Right kidney (tissue), 1 donor: ENCODE measurements at regions not wholly inside any gene's neighbourhood (a gene's known extent, or its start where the extent isn't known, plus 50 kb on each side); places are given as distances from the start of the nearest gene placed in this dataset.

Experiments
- DNase-seq: peaks from one replicate; pipeline ENCODE4 v3.0.0-alpha.2; 2016

GRCh38 chr3:43867436-43868072, 176.8 kb downstream of the ABHD5 start:
- no peak for DNase-seq

GRCh38 chr3:43869491-43869890, 178.8 kb downstream of the ABHD5 start:
- DNase-seq = no peak

- DNase-seq = no peak
Observed at GRCh38 chr3:43870120-43870519, 179.4 kb downstream of the ABHD5 start.

- no peak for DNase-seq
Observed at GRCh38 chr3:43870844-43871626, 180.3 kb downstream of the ABHD5 start.

GRCh38 chr3:43871627-43872245, 181.0 kb downstream of the ABHD5 start:
- DNase-seq = no peak

GRCh38 chr3:43872301-43872700, 181.6 kb downstream of the ABHD5 start:
- DNase-seq = no peak

- DNase-seq = no peak
Observed at GRCh38 chr3:43872901-43873300, 182.2 kb downstream of the ABHD5 start.

- no peak for DNase-seq
Observed at GRCh38 chr3:43873723-43874122, 183.0 kb downstream of the ABHD5 start.

GRCh38 chr3:43874290-43874689, 183.6 kb downstream of the ABHD5 start:
- no peak for DNase-seq

- DNase-seq = no peak
Observed at GRCh38 chr3:43874731-43875130, 184.0 kb downstream of the ABHD5 start.

GRCh38 chr3:43876648-43877047, 185.9 kb downstream of the ABHD5 start:
- DNase-seq = no peak

- peak; percentile 33 for DNase-seq
Observed at GRCh38 chr3:43879166-43879565, 188.4 kb downstream of the ABHD5 start.

GRCh38 chr3:43882976-43883680, 192.4 kb downstream of the ABHD5 start:
- no peak for DNase-seq

GRCh38 chr3:43883729-43884396, 193.1 kb downstream of the ABHD5 start:
- no peak for DNase-seq

GRCh38 chr3:43884581-43884980, 193.8 kb downstream of the ABHD5 start:
- DNase-seq = no peak

GRCh38 chr3:43885908-43886618, 195.3 kb downstream of the ABHD5 start:
- no peak for DNase-seq

GRCh38 chr3:43892061-43892460, 201.3 kb downstream of the ABHD5 start:
- DNase-seq = no peak

GRCh38 chr3:43892526-43892925, 201.8 kb downstream of the ABHD5 start:
- peak; percentile 34 for DNase-seq

GRCh38 chr3:43893727-43894126, 203.0 kb downstream of the ABHD5 start:
- no peak for DNase-seq

- peak; percentile 85 for DNase-seq
Observed at GRCh38 chr3:43894176-43895049, 203.7 kb downstream of the ABHD5 start.

- no peak for DNase-seq
Observed at GRCh38 chr3:43895573-43895972, 204.8 kb downstream of the ABHD5 start.
